Loucy (cell line): ENCODE measurements at regions not wholly inside any gene's neighbourhood (a gene's known extent, or its start where the extent isn't known, plus 50 kb on each side); places are given as distances from the start of the nearest gene placed in this dataset.

Source experiments
- EZH2phosphoT487 ChIP-seq: fragments of 200-600 bp; IDR thresholded peaks from 2 replicates; pipeline ENCODE4 v1.6.1; 2018; ENCODE audit warnings: antibody characterized with exemption, mild to moderate bottlenecking, moderate library complexity, borderline replicate concordance
- TF ChIP-seq, protein P1 (sequence below): fragments of 200-600 bp; sonication (generic); conservative IDR thresholded peaks from 2 replicates; pipeline ENCODE4 v1.5.1; 2014; ENCODE audit warnings: mild to moderate bottlenecking, antibody characterized with exemption, low read length

GRCh38 chr1:163712321-163712720 is 390.6 kb downstream of the NUF2 start:
- TF ChIP-seq, protein P1, sequence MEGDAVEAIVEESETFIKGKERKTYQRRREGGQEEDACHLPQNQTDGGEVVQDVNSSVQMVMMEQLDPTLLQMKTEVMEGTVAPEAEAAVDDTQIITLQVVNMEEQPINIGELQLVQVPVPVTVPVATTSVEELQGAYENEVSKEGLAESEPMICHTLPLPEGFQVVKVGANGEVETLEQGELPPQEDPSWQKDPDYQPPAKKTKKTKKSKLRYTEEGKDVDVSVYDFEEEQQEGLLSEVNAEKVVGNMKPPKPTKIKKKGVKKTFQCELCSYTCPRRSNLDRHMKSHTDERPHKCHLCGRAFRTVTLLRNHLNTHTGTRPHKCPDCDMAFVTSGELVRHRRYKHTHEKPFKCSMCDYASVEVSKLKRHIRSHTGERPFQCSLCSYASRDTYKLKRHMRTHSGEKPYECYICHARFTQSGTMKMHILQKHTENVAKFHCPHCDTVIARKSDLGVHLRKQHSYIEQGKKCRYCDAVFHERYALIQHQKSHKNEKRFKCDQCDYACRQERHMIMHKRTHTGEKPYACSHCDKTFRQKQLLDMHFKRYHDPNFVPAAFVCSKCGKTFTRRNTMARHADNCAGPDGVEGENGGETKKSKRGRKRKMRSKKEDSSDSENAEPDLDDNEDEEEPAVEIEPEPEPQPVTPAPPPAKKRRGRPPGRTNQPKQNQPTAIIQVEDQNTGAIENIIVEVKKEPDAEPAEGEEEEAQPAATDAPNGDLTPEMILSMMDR, result no peak
- no peak for TF ChIP-seq EZH2phosphoT487
